ENCODE measurements at regions not wholly inside any gene's neighbourhood (a gene's known extent, or its start where the extent isn't known, plus 50 kb on each side); places are given as distances from the start of the nearest gene placed in this dataset.
"Not testable (repeated sequence)": the region's sequence is repeated elsewhere in the genome, so short reads cannot be mapped to it uniquely, and the experiment has no call there.

DNA sequence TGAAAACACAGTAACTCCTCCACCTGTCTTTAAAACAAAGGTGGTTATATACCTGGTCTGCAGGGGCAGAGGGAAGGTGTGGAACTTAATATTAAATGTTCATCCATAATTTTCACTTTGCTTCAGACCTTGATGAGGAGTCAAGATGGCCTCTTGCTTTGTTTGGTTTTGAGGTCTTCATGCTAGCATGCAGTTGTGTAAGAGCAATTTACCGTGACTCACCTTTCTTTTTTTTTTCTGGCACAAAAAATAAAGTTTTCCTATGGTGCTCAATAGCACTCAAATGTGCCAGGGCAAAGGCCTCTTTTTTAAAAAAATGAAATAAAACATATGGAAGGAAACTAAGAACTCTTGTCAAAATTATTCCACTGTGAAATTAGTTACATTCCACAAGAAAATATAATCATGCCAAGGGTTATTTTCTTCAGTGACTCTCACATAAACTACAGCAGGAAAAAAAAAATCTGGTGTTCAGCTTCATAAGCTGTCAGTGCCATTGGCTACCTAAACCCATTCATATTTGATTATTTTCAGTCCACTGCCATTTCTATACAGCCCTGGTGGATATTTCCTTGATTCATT, 128.2 kb downstream of the SLC7A11 start:
- Histone ChIP-seq H3K36me3 (ENCODE audit: insufficient read depth, low read length) (no peaks in the 10 kb centered on the region), H3K9ac (ENCODE audit: low read depth, low read length) (no peak overlapping the region; the same call in 1 of the 2 replicates), H3K9me3 (ENCODE audit: control insufficient read depth, insufficient read depth, low read length) (peaks cover 5% of the 10 kb centered on the region; the same call in 1 of the 2 replicates), H3K4me1 (ENCODE audit: insufficient read depth, low read length) (peaks cover 36% of the 10 kb centered on the region)

GRCh38 chr4:138112890-138113289, 129.3 kb downstream of the SLC7A11 start:
- H3K36me3 ChIP-seq (ENCODE audit: insufficient read depth, low read length); H3K9ac ChIP-seq (ENCODE audit: low read depth, low read length): not testable (repeated sequence)
- peaks cover 14% of the 10 kb centered on the region; the same call in 1 of the 2 replicates for H3K9me3 ChIP-seq (ENCODE audit: control insufficient read depth, insufficient read depth, low read length)
- peaks cover 36% of the 10 kb centered on the region for H3K4me1 ChIP-seq (ENCODE audit: insufficient read depth, low read length)

DNA sequence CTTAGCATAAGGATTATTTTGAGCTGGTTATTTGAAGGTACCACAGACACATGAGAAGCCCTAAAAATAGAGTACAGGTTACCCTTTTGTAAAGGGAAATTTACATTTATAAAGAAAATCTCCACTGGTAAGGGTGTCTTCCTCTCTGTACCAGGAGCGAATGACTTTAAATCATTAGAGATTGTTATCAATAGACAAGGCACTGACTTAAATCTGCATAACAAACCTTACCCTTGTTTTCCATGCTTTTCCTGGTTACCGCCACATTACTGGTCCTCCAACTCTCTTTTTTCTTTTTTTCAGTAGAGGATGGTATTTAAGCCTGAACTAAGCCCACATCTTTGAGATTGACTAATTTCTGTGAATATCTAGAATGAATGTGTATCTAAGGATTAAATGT, 129.8 kb downstream of the SLC7A11 start:
- no peaks in the 10 kb centered on the region for H3K36me3 ChIP-seq (ENCODE audit: insufficient read depth, low read length)
- no peak overlapping the region for H3K9ac ChIP-seq (ENCODE audit: low read depth, low read length)
- H3K9me3 ChIP-seq (ENCODE audit: control insufficient read depth, insufficient read depth, low read length), result peaks cover 15% of the 10 kb centered on the region; the same call in 1 of the 2 replicates
- peaks cover 36% of the 10 kb centered on the region for H3K4me1 ChIP-seq (ENCODE audit: insufficient read depth, low read length)

DNA sequence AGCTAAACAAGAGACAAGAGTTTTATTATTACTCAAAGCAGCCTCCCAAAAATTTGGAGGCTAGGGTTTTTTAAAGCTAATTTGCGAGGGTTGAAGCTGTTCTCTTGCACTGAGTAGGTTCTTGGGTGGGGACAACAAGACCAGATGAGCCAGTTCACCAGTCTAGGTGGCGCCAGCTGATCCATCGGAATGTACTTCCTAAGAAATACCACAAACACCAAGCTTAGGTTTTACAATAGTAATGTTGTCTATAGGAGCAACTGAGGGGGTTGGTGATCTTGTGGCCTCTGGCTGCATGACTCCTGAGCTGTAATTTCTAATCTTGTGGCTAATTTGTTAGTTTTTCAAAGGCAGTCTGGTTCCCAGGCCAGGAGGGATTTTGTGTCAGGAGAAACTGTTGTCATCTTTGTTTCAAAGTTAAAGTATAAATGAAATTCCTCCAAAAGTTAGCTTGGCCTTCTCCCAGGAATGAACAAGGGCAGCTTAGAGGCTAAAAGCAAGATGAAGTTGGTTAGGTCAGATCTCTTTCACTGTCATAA, 130.6 kb downstream of the SLC7A11 start:
- H3K36me3 ChIP-seq (ENCODE audit: insufficient read depth, low read length), result no peaks in the 10 kb centered on the region
- peaks cover 22% of the 10 kb centered on the region for H3K9me3 ChIP-seq (ENCODE audit: control insufficient read depth, insufficient read depth, low read length)
- H3K9ac ChIP-seq (ENCODE audit: low read depth, low read length), result no peak overlapping the region
- peaks cover 36% of the 10 kb centered on the region for H3K4me1 ChIP-seq (ENCODE audit: insufficient read depth, low read length)

GRCh38 chr4:138110815-138111214, 131.3 kb downstream of the SLC7A11 start:
- H3K36me3 ChIP-seq (ENCODE audit: insufficient read depth, low read length), result no peaks in the 10 kb centered on the region
- H3K4me1 ChIP-seq (ENCODE audit: insufficient read depth, low read length), result peaks cover 36% of the 10 kb centered on the region
- H3K9me3 ChIP-seq (ENCODE audit: control insufficient read depth, insufficient read depth, low read length), result peaks cover 22% of the 10 kb centered on the region
- no peak overlapping the region for H3K9ac ChIP-seq (ENCODE audit: low read depth, low read length)

- Histone ChIP-seq H3K36me3 (ENCODE audit: insufficient read depth, low read length) (no peaks in the 10 kb centered on the region), H3K9me3 (ENCODE audit: control insufficient read depth, insufficient read depth, low read length) (peaks cover 22% of the 10 kb centered on the region), H3K4me1 (ENCODE audit: insufficient read depth, low read length) (peaks cover 12% of the 10 kb centered on the region; the same call in 1 of the 2 replicates), H3K9ac (ENCODE audit: low read depth, low read length) (no peak overlapping the region)
Observed at GRCh38 chr4:138107023-138107422, 135.1 kb downstream of the SLC7A11 start.

DNA sequence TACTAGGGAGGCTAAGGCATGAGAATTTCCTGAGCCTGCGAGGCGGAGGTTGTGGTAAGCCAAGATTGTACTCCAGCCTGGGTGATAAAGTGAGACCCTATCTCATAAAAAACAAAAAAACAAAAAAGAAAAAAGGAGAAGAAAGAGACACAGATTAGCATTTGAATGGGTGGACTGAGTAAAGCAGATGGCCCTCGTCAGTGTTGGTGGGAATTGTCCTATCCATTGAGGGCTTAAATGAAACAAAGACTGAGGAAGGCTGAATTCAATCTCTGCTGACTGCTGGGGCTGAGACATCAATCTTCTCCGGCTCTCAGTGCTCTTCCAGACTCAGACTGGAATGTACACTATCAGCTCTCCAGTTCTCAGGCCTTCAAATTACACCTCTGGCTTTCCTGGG, 136.8 kb downstream of the SLC7A11 start:
- Histone ChIP-seq H3K9me3 (ENCODE audit: control insufficient read depth, insufficient read depth, low read length) (peaks cover 22% of the 10 kb centered on the region), H3K4me1 (ENCODE audit: insufficient read depth, low read length) (no peaks in the 10 kb centered on the region; the same call in 1 of the 2 replicates), H3K36me3 (ENCODE audit: insufficient read depth, low read length) (no peaks in the 10 kb centered on the region), H3K9ac (ENCODE audit: low read depth, low read length) (no peak overlapping the region)

DNA sequence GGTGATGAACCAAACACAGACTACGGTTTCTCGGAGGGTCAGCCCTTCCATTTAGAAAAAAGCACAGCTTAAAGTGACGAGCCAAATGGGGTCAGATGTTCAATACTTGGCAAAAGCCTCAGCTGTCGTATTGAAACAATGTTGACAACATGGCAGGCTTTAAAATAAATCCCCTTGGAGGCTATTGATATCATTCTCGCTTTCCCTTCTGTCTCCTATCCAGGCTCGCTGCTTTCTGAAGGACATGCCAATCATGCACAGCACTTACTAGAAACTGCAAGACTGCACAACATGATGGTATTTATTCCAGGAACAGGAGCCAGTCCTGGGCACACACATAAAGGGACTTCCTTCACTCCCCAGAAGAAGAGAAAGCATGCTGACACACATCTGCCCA, 137.9 kb downstream of the SLC7A11 start:
- H3K4me1 ChIP-seq (ENCODE audit: insufficient read depth, low read length), result no peaks in the 10 kb centered on the region; the same call in 1 of the 2 replicates
- H3K9me3 ChIP-seq (ENCODE audit: control insufficient read depth, insufficient read depth, low read length), result peaks cover 21% of the 10 kb centered on the region
- no peak overlapping the region for H3K9ac ChIP-seq (ENCODE audit: low read depth, low read length)
- no peaks in the 10 kb centered on the region for H3K36me3 ChIP-seq (ENCODE audit: insufficient read depth, low read length)

- Histone ChIP-seq H3K4me1 (ENCODE audit: insufficient read depth, low read length) (no peaks in the 10 kb centered on the region; the same call in 1 of the 2 replicates), H3K9ac (ENCODE audit: low read depth, low read length) (no peak overlapping the region), H3K9me3 (ENCODE audit: control insufficient read depth, insufficient read depth, low read length) (peaks cover 17% of the 10 kb centered on the region), H3K36me3 (ENCODE audit: insufficient read depth, low read length) (no peaks in the 10 kb centered on the region)
Observed at GRCh38 chr4:138103597-138104283, 138.4 kb downstream of the SLC7A11 start.

DNA sequence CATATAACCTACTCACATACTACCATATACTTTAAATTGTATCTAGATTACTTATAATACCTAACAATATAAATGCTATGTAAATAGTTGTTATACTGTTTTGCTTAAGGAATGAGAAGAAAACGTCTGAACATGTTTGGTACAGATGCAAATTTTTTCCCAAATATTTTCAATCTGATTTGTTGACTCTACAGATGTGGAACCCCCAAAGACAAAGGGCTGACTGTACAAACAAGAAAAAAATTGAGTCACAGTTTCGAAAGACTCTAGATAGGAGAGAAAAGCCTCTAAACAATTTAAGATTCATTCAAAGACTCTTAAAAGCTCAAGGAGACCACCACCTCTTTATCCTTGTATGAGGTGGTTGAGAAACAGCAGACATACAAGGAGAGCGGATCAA, 142.8 kb downstream of the SLC7A11 start:
- H3K36me3 ChIP-seq (ENCODE audit: insufficient read depth, low read length), result no peaks in the 10 kb centered on the region; the same call in 1 of the 2 replicates
- H3K9ac ChIP-seq (ENCODE audit: low read depth, low read length), result no peak overlapping the region
- H3K9me3 ChIP-seq (ENCODE audit: control insufficient read depth, insufficient read depth, low read length), result no peaks in the 10 kb centered on the region
- H3K4me1 ChIP-seq (ENCODE audit: insufficient read depth, low read length), result no peaks in the 10 kb centered on the region; the same call in 1 of the 2 replicates

GRCh38 chr4:138097912-138098600, 144.1 kb downstream of the SLC7A11 start:
- no peaks in the 10 kb centered on the region; the same call in 1 of the 2 replicates for H3K4me1 ChIP-seq (ENCODE audit: insufficient read depth, low read length)
- H3K36me3 ChIP-seq (ENCODE audit: insufficient read depth, low read length), result no peaks in the 10 kb centered on the region; the same call in 1 of the 2 replicates
- no peak overlapping the region for H3K9ac ChIP-seq (ENCODE audit: low read depth, low read length)
- no peaks in the 10 kb centered on the region for H3K9me3 ChIP-seq (ENCODE audit: control insufficient read depth, insufficient read depth, low read length)

DNA sequence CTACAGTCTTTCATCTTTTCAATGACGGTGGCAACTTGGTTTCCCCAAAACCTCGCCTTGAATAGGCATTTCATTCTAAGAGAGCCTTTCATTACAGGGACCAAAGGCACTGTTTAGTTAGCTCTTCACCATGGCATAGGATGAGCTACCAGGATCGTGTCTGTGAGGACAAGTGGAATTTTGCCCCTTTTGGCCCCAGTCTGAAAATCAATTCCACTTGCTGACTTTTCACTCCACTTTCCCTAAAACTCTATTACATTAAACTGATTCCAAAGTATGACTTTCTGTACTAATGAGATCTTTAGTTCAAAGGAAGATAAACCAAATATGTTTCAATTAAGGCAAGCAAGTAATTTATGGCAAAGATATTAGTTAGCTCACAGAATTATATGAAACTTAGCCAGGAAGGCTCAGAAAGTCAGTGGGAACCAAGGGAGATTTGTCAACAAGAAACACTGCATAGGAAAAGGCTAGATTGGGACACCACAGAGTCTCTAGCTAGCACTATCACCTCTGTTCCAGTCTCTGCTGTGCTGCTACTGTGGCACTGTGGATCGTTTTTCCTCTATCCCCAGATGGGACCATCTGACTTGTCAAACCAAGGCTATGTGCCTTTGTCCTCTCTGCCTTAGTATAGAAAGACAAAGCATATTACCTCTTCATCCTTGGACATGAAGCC, 145.6 kb downstream of the SLC7A11 start:
- no peak overlapping the region for H3K9ac ChIP-seq (ENCODE audit: low read depth, low read length)
- no peaks in the 10 kb centered on the region; the same call in 1 of the 2 replicates for H3K36me3 ChIP-seq (ENCODE audit: insufficient read depth, low read length)
- H3K9me3 ChIP-seq (ENCODE audit: control insufficient read depth, insufficient read depth, low read length), result no peaks in the 10 kb centered on the region
- H3K4me1 ChIP-seq (ENCODE audit: insufficient read depth, low read length), result no peaks in the 10 kb centered on the region; the same call in 1 of the 2 replicates

DNA sequence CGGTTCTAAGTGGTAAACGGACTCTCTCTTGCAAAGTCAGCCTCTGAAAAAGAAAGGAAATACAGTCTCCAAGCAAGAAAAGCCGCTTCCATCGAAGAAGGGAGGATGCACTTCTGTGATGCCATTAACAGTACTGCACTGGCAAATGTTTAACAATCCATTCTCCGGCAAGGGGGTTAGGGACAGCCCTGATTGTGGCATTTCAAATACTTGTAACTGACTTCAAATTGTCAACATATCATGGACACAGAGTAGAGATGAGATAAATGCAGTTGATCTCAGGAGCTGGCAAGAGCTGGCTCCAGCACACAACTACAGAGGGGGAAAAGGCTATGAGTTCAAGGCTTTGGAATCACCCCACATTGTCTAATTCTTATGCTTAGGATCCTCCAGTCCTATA, 146.8 kb downstream of the SLC7A11 start:
- H3K36me3 ChIP-seq (ENCODE audit: insufficient read depth, low read length), result no peaks in the 10 kb centered on the region; the same call in 1 of the 2 replicates
- H3K9me3 ChIP-seq (ENCODE audit: control insufficient read depth, insufficient read depth, low read length), result no peaks in the 10 kb centered on the region
- no peaks in the 10 kb centered on the region; the same call in 1 of the 2 replicates for H3K4me1 ChIP-seq (ENCODE audit: insufficient read depth, low read length)
- H3K9ac ChIP-seq (ENCODE audit: low read depth, low read length), result no peak overlapping the region

DNA sequence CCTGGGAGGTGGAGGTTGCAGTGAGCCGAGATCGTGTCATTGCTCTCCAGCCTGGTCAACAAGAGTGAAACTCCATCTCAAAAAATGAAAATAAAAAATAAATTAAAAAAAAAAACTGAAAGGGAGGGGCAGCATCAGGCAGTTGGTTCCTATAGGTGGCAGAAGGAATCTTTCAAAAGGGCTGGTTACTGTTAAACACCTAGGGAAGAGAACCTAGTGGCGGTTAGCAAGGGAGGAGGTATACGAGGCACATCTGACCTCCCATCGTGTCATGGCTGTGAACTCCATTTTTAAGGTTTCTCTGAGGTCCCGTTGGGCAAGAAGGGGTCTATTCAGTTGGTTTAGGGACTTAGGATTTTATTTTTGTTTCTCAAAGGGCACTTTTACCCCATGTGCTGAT, 150.1 kb downstream of the SLC7A11 start:
- no peak overlapping the region for H3K9ac ChIP-seq (ENCODE audit: low read depth, low read length)
- no peaks in the 10 kb centered on the region; the same call in 1 of the 2 replicates for H3K4me1 ChIP-seq (ENCODE audit: insufficient read depth, low read length)
- no peaks in the 10 kb centered on the region; the same call in 1 of the 2 replicates for H3K36me3 ChIP-seq (ENCODE audit: insufficient read depth, low read length)
- no peaks in the 10 kb centered on the region for H3K9me3 ChIP-seq (ENCODE audit: control insufficient read depth, insufficient read depth, low read length)

Data from ES-I3 (cell line).